ENCODE measurements at regions not wholly inside any gene's neighbourhood (a gene's known extent, or its start where the extent isn't known, plus 50 kb on each side); places are given as distances from the start of the nearest gene placed in this dataset.

DNA sequence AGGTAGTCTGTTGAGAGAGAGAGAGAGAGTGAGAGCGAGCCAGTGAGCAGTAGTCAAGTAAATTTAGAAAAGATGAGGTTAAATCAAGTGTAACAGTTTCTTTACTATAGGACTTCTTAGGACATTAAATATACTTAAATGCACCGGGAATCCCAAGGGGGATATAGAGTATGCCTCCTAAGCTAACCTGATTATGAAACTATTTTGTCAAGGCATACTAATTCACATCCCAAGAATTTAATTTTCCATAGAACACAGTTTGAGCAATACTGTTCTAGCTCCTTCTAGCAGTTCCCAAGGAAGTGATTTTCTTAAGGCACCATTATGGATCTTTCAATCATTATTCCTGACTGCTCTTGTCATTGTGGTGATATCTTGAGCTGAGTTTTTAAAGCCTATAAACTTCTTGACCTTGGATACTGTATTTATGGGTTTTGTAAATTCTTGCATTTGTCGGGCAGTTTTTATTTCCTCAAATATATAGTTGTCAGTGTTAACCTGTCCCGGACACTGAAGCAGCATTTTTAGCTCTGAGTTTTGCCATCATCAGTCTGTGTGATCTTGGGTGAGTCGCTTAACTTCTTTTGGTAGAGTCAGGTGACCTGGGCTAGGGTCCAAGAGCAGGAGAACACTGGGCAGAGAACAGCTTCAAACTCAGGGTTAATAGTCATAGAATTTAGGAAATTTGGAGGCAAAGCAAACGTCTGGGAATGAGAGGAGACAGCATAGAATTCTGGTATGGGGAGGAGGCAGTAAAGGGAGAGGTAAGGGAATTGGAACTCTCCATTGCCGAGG is 196.5 kb upstream of the FRMD6 start:
- intact Hi-C loops (cut with micrococcal nuclease; ENCODE audit: unreplicated experiment), result loop anchor here (5.0 kb wide), 1 partner anchor 197 kb away; the partner anchor contains the start of gene FRMD6
- Histone ChIP-seq H3K4me3 (no peak overlapping the region), H3K4me1 (replicated peaks; ENCODE audit: insufficient read depth) (peaks cover 10% of the 10 kb centered on the region), H3F3A (ENCODE audit: insufficient read depth, low read depth) (no peaks in the 10 kb centered on the region), H3K27ac (no peak overlapping the region), H3K36me3 (ENCODE audit: low read depth) (peaks cover 4% of the 10 kb centered on the region; the same call in 1 of the 2 replicates), H3K79me2 (ENCODE audit: low read depth) (no peaks in the 10 kb centered on the region), H3K9me2 (ENCODE audit: insufficient read depth) (no peaks in the 10 kb centered on the region), H4K20me1 (ENCODE audit: insufficient read depth) (no peaks in the 10 kb centered on the region), H3K4me2 (no peak overlapping the region), H3K9me3 (ENCODE audit: insufficient read depth, low read depth) (peaks cover 7% of the 10 kb centered on the region; the same call in 1 of the 2 replicates), H3K27me3 (ENCODE audit: insufficient read depth, low read depth) (no peaks in the 10 kb centered on the region), H2AFZ (no peak overlapping the region)
- DNase-seq, result no peak
- ChIA-PET POLR2A (ENCODE audit: unreplicated experiment) (no interaction called here), CTCF (no interaction called here)
- TF ChIP-seq, protein P1, sequence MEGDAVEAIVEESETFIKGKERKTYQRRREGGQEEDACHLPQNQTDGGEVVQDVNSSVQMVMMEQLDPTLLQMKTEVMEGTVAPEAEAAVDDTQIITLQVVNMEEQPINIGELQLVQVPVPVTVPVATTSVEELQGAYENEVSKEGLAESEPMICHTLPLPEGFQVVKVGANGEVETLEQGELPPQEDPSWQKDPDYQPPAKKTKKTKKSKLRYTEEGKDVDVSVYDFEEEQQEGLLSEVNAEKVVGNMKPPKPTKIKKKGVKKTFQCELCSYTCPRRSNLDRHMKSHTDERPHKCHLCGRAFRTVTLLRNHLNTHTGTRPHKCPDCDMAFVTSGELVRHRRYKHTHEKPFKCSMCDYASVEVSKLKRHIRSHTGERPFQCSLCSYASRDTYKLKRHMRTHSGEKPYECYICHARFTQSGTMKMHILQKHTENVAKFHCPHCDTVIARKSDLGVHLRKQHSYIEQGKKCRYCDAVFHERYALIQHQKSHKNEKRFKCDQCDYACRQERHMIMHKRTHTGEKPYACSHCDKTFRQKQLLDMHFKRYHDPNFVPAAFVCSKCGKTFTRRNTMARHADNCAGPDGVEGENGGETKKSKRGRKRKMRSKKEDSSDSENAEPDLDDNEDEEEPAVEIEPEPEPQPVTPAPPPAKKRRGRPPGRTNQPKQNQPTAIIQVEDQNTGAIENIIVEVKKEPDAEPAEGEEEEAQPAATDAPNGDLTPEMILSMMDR (conservative IDR thresholded peaks at IDR 0.05), result no peak
- TF ChIP-seq EZH2 (IDR thresholded peaks at IDR 0.05; ENCODE audit: low read depth), result no peak
- no TSS peak for BruUV-seq (replicated peaks)

DNA sequence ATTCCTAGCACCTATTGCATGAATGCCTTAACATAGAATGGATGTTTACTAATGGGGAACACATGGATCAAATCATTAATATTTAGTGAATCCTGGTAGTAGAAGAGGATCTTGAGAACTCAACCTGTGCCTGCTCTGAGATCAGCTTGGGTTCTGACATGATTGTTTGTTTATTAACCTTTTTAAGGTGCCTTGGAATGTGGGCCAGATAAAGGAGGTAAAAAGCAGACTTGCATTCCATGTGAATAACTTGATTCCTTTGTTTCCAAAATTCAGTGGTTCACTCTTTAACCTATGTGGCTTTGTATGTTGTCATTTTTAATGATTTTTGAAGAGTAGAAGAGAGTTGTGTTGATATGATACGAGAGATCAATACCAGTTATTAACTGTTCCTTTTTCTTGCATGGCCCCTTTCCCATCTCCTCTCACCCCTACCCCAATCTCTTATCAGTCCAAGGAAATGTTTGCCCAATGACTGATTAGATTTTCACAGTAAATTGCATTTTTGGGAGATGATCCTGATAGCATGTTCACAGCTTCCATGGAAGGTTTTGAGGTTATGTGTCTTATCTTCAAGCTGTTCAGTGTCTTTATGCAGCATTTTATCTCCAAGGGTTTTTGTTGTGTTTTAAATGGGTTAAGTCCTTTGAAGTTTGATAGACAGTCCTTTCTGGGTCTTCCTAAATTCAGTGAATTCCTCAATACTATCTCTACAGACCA is 193.7 kb upstream of the FRMD6 start:
- H3K27me3 ChIP-seq (ENCODE audit: insufficient read depth, low read depth), result no peaks in the 10 kb centered on the region
- H3K4me3 ChIP-seq, result no peak overlapping the region
- DNase-seq, result no peak
- H3K36me3 ChIP-seq (ENCODE audit: low read depth), result peaks cover 4% of the 10 kb centered on the region; the same call in 1 of the 2 replicates
- H3K4me2 ChIP-seq, result no peak overlapping the region
- TF ChIP-seq, protein P1 (conservative IDR thresholded peaks at IDR 0.05), result no peak
- TF ChIP-seq EZH2 (IDR thresholded peaks at IDR 0.05; ENCODE audit: low read depth), result no peak
- no peak overlapping the region for H3K27ac ChIP-seq
- BruUV-seq (replicated peaks), result no TSS peak
- ChIA-PET CTCF (no interaction called here), POLR2A (ENCODE audit: unreplicated experiment) (no interaction called here)
- no peaks in the 10 kb centered on the region for H3K9me2 ChIP-seq (ENCODE audit: insufficient read depth)
- no peaks in the 10 kb centered on the region for H4K20me1 ChIP-seq (ENCODE audit: insufficient read depth)
- H2AFZ ChIP-seq, result no peak overlapping the region
- peaks cover 10% of the 10 kb centered on the region for H3K4me1 ChIP-seq (replicated peaks; ENCODE audit: insufficient read depth)
- H3K9me3 ChIP-seq (ENCODE audit: insufficient read depth, low read depth), result no peaks in the 10 kb centered on the region
- H3F3A ChIP-seq (ENCODE audit: insufficient read depth, low read depth), result no peaks in the 10 kb centered on the region
- intact Hi-C loops (cut with micrococcal nuclease; ENCODE audit: unreplicated experiment), result loop anchor here (5.0 kb wide), 1 partner anchor 194 kb away; the partner anchor contains the start of gene FRMD6
- no peaks in the 10 kb centered on the region for H3K79me2 ChIP-seq (ENCODE audit: low read depth)

DNA sequence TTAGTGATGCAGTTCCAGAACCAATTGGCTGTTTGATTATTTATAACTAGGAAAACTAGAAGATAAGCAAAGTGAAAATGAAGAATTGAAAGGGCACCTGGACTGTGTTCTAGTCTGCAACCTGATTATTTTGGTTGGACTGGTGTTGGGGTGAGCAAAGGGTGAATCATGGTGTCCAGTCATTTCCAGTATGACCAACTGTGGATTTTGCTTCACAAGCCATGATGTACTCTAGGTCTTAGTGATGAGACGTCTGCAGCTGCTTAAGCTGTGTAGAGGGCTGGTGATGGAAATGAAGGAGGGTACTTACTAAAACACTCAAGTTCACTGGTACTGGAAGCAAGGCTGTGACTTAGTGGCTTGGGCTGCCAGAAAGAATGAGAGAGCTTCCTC is 193.2 kb upstream of the FRMD6 start:
- BruUV-seq (replicated peaks), result no TSS peak
- peaks cover 10% of the 10 kb centered on the region for H3K4me1 ChIP-seq (replicated peaks; ENCODE audit: insufficient read depth)
- no peak overlapping the region for H3K27ac ChIP-seq
- H3K9me3 ChIP-seq (ENCODE audit: insufficient read depth, low read depth), result no peaks in the 10 kb centered on the region
- no peaks in the 10 kb centered on the region for H3K9me2 ChIP-seq (ENCODE audit: insufficient read depth)
- H3K79me2 ChIP-seq (ENCODE audit: low read depth), result no peaks in the 10 kb centered on the region
- no peaks in the 10 kb centered on the region for H4K20me1 ChIP-seq (ENCODE audit: insufficient read depth)
- no peaks in the 10 kb centered on the region for H3F3A ChIP-seq (ENCODE audit: insufficient read depth, low read depth)
- no peak overlapping the region for H3K4me3 ChIP-seq
- no peaks in the 10 kb centered on the region for H3K27me3 ChIP-seq (ENCODE audit: insufficient read depth, low read depth)
- no peak for DNase-seq
- no peak for TF ChIP-seq EZH2 (IDR thresholded peaks at IDR 0.05; ENCODE audit: low read depth)
- TF ChIP-seq, protein P1 (conservative IDR thresholded peaks at IDR 0.05), result no peak
- POLR2A ChIA-PET (ENCODE audit: unreplicated experiment), result no interaction called here
- H3K36me3 ChIP-seq (ENCODE audit: low read depth), result peaks cover 4% of the 10 kb centered on the region; the same call in 1 of the 2 replicates
- intact Hi-C loops (cut with micrococcal nuclease; ENCODE audit: unreplicated experiment), result loop anchor here (5.0 kb wide), 1 partner anchor 194 kb away; the partner anchor contains the start of gene FRMD6
- CTCF ChIA-PET, result no interaction called here
- H2AFZ ChIP-seq, result no peak overlapping the region
- no peak overlapping the region for H3K4me2 ChIP-seq

Measured in PC-9 (cell line).